NCI-H1930 (cell line): ENCODE measurements at regions not wholly inside any gene's neighbourhood (a gene's known extent, or its start where the extent isn't known, plus 50 kb on each side); places are given as distances from the start of the nearest gene placed in this dataset.
"Not testable (repeated sequence)": the region's sequence is repeated elsewhere in the genome, so short reads cannot be mapped to it uniquely, and the experiment has no call there.

Experiments
- DNase-seq, 2 experiments: peaks; one replicate each; lab custom pipeline; 2025; lab: John Stamatoyannopoulos, UW

DNA sequence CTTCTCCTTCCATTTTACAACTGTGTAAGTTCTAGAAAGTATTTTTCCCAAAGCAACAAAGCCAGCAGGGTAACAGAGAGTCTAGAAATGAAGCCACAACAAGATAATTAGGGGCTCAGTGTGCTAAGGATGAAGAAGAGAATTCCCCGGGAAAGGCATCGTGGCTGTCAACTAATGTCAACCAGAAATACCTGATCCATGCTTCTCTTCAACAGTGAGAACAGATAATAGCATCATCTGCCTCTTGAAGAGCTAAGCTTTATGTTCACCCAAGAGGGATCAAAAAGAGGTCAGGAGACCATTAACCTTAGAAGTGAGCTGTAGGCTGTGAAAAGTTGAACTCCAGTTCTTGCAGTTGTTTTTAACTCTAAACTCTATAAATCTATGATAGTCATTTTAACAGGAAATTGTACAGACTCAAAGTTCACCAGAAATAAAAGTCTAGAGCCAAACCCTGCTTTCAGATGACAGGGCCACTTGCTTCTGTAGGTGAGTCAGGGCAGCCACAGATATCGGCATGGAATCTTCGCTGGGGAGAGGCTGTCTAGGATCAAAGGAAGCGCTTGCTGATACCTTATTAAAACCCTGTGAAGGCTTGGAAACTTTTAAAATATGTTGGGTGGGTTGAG lies 540.7 kb upstream of the ID2 start:
- no peak for DNase-seq

DNA sequence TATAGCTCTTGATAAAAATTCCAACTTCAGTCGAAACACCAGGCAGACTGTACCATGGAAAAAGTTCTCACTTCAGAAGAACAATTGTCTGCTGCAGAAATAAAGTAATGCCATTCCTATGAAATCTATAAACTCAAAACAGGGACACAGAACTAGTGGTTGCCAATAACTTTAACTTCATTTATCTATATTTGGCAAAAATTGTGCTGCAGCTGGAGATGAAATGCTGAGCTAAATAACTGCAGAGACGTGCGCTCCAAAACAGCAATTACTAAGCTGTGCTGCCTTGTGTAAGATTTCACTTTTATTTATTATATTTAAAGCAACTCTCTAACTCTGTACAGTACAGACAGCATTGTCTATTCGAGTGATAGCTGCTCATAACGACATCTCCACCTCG lies 540.1 kb upstream of the ID2 start:
- no peak for DNase-seq

DNA sequence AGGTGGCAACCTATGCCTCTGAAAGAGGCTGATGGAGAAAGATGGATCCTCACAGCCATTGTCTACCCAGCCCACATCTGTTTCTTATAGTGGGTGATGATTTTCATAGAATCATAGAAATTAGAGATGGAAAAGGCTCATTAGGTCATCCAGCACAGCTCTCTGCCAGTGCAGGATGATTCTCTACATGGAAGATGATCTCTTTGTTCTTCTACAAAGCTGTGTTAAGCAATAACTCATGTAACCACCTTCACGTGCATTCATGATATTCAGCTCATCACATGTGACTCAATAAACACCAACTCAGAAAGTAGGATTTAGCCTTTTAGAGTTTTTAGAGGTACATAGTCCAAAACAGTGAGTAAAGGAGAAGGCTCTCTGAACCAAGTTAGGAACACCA lies 539.4 kb upstream of the ID2 start:
- no peak for DNase-seq

DNA sequence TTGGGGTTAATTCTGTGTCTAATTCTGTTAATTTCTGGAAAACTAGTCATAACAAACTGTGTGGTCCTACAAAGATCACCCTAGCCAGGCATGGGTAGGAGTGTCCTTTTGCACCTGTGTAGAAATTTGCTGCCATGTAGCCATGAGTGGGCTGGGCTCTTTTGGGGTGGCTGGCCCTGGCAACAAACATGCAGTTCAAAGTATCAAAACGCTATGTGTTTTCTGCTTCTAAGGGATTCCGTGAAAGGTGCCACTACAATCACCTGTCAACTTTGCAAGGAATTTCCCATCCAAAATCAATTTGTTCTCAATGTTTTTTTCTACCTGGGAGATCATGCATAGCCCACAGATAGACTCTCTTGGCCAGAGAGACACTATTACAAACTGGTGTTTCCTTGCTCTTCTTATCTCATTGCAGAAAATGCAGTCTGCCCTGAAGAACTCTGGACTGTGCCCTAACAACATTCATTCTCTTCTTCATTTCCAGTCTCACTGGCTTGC lies 537.7 kb upstream of the ID2 start:
- DNase-seq: no peak

DNA sequence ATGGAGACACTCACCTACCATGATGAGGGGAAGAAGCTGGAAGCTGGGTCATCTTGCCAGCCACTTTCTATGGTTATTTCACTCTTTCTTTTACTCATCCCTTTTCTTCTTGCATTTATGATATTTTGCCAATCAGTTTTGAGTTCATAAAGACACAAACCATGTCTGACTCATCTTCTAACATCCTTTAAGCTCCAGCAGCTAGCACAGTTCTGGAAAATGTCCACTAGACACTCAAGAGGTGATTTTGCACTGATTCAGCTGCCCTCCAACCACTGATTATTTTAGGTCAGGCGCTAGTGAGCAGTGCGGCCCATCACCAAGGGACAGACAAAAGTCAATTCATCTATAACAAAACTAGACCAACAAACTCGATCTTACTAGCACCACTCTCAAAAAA lies 537.1 kb upstream of the ID2 start:
- no peak for DNase-seq

DNA sequence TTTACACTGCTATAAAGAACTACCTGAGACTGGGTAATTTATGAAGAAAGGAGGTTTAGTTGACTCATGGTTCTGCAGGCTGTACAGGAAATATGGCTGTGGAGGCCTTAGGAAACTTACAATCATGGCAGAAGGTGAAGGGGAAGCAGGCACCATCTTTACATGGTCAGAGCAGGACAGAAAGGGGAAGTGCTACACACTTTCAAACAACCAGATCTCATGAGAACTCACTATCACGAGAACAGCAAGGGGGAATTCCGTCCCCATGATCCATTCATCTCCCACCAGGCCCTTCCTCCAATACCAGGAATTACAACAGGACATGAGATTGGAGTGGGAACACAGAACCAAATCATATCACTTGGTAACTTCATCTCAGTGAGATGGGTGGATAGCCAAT lies 536.5 kb upstream of the ID2 start:
- not testable (repeated sequence) for DNase-seq

DNA sequence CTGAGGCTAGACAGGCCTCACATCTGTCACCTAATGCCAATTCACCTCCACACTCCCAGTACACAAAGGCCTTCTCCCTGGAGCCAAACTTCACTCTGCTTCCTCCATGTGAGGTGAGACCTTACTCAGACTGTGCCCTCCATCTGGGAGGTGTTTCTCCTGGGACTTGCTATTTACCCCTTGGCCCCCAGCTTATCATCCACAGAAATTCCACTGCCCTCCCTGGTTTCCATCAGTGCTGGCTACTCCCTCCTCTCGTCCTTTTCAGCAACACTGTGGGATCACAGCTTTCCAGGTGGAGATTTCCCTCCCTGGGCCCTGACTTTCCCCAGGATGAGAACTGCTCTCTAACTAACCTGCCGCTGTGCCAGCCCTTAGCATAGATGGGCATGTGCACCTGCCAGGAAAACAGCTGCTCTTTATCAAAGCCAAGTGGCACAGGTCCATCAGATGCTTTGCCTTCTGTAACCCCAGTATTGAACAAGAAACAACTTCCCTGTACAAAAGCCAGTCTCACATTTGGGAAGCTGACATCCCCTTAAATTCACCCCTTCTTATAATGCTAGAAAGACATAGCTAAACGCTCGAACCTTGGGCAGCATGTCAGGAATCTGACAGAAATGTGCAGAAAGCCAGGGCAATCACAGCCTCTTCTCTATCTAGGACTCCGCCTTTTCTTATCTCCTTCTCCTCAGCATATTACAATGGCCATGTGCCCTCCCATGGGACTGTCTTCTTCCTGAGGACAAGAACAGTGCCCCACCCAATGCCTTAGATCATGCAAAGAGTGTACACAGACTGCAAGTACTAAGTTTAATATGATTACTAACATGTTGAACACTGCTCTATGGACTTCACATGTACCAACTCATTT lies 535.5 kb upstream of the ID2 start:
- DNase-seq: no peak

DNA sequence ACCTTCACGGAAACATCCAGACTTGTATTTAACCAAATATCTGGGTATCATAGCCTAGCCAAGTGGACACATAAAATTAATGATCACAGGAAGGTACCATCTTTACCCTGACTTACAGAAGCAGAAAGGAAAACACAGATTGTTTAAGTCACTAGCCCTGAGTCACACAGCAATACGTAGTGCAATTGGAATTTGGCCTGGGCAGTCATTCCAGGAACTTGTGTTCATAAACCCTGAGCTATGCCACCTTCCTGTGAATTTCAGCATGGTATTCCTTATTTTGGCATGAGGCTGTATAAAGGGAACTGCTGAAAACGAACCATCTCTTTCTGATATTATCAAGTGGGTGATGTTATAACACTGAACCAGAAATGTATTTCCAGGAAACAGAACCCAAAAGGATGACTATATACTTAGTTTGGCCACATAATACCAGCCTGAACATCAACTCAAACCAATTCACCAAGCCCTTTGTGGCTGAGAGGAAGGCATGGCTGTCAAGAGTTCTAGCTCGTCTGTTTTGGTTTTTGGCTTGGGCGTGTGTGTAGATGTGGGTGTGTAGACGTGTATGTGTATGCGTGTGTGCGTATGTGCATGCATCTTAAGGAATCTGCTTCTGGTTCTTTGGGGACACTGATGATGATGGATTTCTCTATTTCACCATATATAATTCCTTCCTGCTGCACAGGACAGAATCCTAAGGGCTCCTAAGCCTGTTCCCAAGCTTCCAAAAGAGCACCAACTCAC lies 533.4 kb upstream of the ID2 start:
- no peak for DNase-seq

DNA sequence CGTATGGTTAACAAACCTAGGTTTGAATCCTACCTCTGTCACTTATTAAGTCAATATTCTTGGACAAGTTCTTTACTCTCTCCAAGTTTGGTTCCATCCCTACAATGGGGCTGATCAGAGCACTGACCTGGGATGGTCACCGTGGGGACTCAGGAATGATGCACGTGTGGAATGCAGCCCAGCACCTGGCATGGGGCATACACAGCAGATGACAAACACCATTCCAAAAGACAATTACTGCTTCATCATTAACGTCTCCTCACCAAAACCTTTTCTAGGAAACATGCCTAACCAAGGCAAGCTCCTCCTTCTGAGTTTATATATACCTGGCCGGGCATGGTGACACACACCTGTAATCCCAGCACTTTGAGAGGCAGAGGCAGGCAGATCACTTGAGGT lies 532.9 kb upstream of the ID2 start:
- DNase-seq: no peak

DNA sequence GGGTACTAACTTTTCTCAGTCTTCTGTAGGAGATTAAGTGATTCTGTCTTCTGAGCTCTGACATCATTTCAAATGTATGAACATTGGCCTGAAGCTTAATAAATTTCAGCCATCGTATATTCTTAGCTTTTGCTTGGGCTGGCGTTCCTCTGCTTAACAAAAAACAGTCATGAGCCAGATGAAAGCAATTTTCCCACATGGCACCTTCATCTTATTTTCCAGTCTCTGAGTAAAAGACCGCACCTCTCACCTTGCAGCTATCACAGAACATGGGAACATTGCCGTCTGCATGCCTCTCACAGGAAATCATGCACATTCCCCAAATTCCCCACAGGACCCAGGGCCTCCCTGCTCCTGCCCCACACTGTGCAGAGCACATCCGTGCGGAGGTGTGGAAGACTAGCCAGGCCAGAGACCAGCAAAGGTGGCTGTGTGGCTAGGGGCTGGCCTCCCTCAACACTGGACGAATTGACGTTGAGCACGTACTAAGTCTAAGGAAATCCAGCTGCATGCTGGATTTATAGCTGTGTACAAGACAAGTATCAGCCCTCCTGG lies 531.8 kb upstream of the ID2 start:
- DNase-seq: no peak

DNA sequence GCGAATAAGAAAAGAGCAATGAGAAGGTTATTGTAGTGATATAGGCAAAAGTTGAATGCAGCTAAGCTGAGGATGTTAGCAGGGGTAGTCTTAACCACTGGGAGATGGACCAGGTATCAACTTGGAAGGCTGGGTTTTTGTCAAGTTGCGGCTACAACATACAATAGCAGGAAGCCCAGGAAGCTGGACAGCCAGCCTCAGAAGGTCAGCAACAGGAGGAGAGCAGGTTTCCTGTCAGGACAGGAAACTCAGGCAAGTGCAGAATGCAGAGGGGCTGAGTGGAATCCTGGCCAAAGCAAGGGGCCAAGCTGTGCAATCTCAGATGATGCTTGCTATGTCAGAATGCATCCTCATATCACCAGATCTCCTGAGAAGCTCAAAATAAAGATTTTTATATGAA lies 530.0 kb upstream of the ID2 start:
- no peak for DNase-seq

DNA sequence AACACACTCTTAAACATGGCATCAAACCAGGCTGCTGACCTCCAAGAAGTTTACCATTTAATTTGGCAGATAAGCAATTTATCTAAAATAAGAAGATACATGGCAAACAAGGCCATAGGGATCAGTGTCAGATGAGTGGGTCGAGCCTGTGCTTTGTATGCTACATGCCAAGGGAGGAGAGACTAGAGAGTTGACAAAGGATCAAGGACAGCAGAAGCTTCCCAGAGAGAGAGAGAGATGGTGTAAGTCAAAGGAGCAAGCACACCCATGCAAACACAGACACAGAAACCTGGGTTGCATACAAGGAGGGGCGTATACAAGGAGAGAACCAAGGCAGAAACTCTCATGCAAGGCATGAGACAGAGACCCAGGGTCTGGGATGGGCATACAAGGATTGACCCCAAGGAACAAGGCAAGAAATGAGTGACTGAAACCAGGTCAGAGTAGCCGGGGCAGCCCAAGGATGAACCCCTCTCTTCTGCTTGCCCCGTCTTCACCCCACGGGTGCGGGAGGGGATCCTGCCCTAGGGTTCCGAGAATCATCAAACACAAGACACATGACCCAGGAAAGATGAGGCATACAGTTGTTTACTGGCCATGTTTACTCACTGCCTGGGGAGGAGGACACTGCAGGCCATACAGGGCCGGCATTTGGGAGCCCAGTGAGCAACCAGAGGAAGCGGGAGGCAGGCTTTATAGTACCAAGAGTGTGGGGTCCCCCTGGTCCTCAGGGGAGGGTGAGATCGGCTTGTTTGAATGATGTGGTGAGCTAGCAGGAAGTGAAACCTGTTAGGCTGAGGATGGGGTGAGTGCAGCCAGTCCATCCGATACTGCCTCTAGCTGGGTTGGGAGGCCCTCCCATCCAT lies 529.2 kb upstream of the ID2 start:
- no peak for DNase-seq

DNA sequence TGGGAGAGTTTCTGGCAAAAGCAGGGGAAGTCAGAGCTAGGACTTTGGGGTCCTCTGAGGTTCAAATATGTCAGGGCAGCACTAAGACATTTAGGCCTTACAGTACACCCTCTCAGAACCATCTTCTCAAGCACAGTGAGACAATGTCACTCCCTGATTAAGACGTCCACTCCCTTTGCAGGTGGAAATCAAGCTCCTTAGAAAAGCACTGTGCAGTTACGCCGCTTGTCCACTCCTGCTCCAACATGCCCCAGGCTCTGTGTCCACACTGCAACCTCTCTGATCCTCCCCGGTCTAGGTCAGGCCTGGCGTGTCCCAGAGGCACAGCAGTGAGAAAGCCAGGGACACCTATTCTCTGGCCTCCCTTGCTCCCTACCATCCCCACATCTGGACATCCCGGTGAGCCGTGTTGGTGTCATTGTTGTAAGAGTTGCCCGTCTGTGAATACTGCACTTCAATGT lies 528.6 kb upstream of the ID2 start:
- DNase-seq: no peak

DNA sequence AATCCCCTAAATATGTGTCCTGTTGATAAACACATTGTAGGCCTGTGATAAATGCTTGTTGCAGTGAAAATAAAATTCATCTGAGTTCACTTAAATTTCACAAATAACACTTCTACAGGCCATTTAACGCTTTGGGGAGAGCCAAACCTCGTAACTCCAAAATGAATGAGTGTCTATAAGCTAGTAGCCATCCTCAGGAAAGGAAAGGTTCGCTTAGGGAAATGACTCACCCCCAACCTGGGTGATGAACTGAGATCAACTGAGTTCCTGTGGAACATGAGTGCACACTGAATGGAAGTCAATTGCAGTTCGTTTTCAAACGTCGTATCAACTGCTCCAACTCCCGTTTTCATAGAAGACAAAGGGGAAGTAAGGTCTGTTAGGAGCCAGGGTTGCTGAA lies 527.6 kb upstream of the ID2 start:
- no peak for DNase-seq

DNA sequence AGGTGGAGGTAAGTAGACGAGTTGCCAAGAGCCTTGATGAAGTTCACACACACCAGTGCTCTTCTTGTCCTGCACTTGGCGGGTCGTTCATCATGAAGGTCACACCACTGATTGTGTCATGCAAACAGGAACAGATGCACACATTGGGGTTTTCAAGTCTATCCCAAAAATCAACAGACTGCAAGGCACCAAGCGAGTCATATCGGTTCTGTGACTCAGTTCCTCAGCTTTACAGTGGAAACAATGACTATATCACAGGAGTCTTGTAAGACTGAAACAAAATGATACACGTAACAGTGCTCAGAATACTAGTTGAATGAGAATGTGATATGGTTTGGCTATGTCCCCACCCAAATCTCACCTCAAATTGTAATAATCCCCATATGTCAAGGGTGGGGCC lies 526.9 kb upstream of the ID2 start:
- DNase-seq: no peak

DNA sequence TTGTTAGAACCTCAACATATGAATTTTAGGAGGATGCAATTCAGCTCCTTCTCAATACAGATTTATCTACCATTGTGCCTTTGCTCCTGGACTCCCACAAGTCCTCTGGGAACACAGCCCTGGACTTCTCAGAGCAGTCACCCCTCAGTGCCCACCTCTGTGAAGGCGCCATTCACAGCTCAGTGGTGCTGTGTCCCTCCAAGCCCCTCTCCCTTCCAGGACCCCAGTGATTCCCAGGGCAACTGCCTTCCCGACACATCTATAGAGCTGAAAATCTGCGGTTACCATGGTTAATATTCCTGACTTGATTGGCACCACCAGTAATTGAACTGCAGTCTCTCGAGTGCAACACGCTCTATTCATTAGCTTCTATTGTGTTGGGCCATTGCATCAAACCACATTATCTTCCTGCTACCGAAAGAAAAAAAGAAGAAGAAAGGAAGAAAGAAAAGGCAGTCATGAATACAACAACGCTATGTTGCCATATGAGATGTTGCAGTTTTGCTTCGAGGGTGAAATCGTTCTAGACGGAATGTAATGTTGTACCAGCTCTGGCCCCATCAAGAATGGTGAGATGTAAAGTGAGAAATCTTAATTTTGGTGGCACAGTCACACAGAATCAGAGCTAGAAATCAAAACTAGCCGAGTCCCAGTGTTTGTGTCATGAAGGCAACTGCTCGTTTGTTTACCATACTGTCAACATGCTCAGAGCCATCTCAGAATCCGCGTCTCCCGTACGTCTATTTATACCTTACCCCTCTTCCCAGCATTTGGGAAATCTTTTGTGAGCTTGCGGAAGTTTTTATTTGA lies 524.0 kb upstream of the ID2 start:
- no peak for DNase-seq

DNA sequence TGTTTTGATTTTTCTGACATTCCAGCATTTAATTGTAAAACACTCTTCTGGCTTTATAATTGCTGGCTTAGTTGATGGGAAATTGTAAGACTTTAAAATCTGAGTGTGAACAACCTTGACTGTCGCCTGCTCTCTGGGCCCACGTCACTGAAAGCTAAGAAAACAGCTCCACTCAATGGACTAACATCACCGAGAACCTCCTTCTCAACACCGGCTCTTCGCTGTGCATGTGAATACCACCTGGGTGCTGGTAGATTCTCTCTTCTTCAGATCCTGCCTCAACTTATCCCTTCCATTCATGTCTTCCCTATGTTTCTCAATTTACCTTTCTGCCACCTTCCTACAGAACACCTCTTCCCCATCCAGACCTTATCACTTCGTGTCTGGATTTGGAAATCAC lies 523.1 kb upstream of the ID2 start:
- no peak for DNase-seq

DNA sequence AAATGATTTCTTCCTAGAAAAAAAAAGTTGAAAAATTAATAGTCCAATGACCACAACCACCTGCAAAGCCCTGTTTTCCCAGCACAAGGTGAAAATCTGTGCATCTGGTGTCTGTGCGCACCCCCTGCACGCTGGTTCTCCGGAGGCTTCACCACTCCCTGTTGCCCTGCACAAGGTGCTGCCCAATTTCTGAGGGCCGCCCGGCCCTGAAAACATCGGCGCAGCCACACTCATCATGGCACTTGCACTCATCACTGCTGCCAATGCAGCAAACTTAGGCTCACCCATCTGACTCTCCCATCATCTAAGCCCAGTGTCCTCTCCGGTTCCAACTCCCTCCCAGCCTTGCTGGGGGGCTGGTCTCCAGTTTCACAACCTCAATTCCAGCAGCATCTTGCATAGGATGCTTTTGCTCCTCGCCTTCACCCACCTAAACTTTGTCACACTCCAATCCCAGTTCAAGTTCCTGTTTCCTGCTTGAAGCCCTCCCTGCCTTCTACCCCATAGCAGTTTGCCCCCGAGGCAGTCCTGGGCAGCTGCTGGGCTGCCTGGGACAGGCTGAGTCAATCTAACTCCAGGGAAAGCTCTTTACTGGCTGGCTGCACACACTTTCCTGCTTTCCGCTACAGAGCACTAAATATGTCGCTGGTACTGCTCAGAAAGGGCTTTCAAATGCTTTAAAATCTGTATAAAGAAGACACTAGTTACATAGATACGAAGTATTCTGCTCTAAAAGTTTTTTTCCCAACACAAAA lies 522.5 kb upstream of the ID2 start:
- no peak for DNase-seq

DNA sequence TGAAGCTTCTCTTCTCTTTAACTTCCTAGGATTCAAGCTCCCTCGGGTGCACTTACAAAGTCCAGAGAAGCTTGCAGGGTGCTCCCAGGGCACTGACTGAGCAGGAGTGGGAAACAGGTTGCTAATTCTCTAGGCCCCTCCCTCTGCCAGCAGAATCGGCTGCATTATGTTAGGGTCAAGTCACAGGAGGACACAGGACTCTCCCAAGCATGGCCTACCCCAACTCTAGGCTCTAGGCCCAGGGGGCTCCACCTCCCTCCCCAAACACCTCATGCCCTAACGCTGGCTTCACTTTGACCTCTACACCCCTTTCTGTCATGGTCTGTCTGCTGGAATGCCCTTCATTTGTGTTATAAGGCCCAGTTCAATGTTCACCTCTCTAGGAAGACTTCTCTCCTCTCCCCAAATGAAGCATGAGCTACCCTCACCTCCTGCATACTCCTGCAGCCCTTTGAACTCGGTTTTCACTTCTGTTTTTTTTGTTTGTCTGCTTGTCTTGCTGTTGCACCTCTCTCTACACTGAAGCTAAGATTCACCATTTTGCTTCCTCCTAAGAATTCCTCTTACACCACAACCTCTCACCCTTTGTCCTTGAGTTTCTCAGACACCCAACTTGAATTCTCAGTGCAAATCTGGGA lies 521.8 kb upstream of the ID2 start:
- no peak for DNase-seq
